MM.1S (cell line): ENCODE measurements at regions not wholly inside any gene's neighbourhood (a gene's known extent, or its start where the extent isn't known, plus 50 kb on each side); places are given as distances from the start of the nearest gene placed in this dataset.
"Not testable (repeated sequence)": the region's sequence is repeated elsewhere in the genome, so short reads cannot be mapped to it uniquely, and the experiment has no call there.

Experiments used
- DNase-seq: peaks from one replicate; pipeline ENCODE4 v3.0.0-alpha.2; 2015
- H2AFZ ChIP-seq: fragments of 300-600 bp; sonication (generic); 2 replicates; pipeline ENCODE4 v1.6.0; 2016; ENCODE audit warnings: antibody characterized with exemption, low read length
- H3F3A ChIP-seq: fragments of 300-600 bp; sonication (generic); 2 replicates; pipeline ENCODE4 v1.6.1; 2016; ENCODE audit warnings: mild to moderate bottlenecking, antibody characterized with exemption, low read length, moderate library complexity, mixed read lengths; ENCODE audit not compliant: insufficient read depth
- H3K27ac ChIP-seq: fragments of 300-600 bp; sonication (generic); 2 replicates; pipeline ENCODE4 v1.5.1; 2016; ENCODE audit warnings: mild to moderate bottlenecking, low read length
- H3K27me3 ChIP-seq: fragments of 300-600 bp; sonication (generic); replicated peaks from 2 replicates; pipeline ENCODE4 v1.6.0; 2016; ENCODE audit warnings: low read length; ENCODE audit not compliant: insufficient read depth
- H3K36me3 ChIP-seq: fragments of 300-600 bp; sonication (generic); replicated peaks from 2 replicates; pipeline ENCODE4 v1.6.1; 2016; ENCODE audit warnings: mild to moderate bottlenecking, low read length, mixed read lengths; ENCODE audit not compliant: insufficient read depth
- H3K4me1 ChIP-seq: fragments of 300-600 bp; sonication (generic); 2 replicates; pipeline ENCODE4 v1.6.1; 2016; ENCODE audit warnings: low read length, mixed read lengths
- H3K4me2 ChIP-seq: fragments of 300-600 bp; sonication (generic); 2 replicates; pipeline ENCODE4 v1.6.0; 2016; ENCODE audit warnings: low read depth, low read length
- H3K4me3 ChIP-seq: fragments of 300-600 bp; sonication (generic); 2 replicates; pipeline ENCODE4 v1.5.1; 2016; ENCODE audit warnings: low read length, mixed read lengths
- H3K79me2 ChIP-seq: fragments of 300-600 bp; sonication (generic); 2 replicates; pipeline ENCODE4 v1.6.1; 2016; ENCODE audit warnings: mixed run types, low read length, mixed read lengths
- H3K9ac ChIP-seq: fragments of 300-600 bp; sonication (generic); 2 replicates; pipeline ENCODE4 v1.6.1; 2016; ENCODE audit warnings: low read length, mixed read lengths
- H3K9me2 ChIP-seq: fragments of 300-600 bp; sonication (generic); replicated peaks from 2 replicates; pipeline ENCODE4 v1.6.1; 2016; ENCODE audit warnings: mild to moderate bottlenecking, low read length, mixed read lengths; ENCODE audit not compliant: insufficient read depth
- H3K9me3 ChIP-seq: fragments of 300-600 bp; sonication (generic); replicated peaks from 2 replicates; pipeline ENCODE4 v1.6.1; 2016; ENCODE audit warnings: mild to moderate bottlenecking, low read length, mixed read lengths; ENCODE audit not compliant: insufficient read depth
- H4K20me1 ChIP-seq: fragments of 300-600 bp; sonication (generic); 2 replicates; pipeline ENCODE4 v1.6.1; 2016; ENCODE audit warnings: mild to moderate bottlenecking, low read length, moderate library complexity, mixed read lengths; ENCODE audit not compliant: insufficient read depth
- EZH2 ChIP-seq: fragments of 300-600 bp; sonication (generic); optimal IDR thresholded peaks from 2 replicates; pipeline ENCODE3; 2017; ENCODE audit warnings: low read depth, mild to moderate bottlenecking, antibody characterized with exemption, low read length, mixed read lengths
- EZH2phosphoT487 ChIP-seq: fragments of 300-600 bp; sonication (generic); IDR thresholded peaks from 2 replicates; pipeline ENCODE4 v1.6.1; 2018; ENCODE audit warnings: antibody characterized with exemption, low read length
- TF ChIP-seq, protein P1 (sequence below): fragments of 300-600 bp; sonication (generic); IDR thresholded peaks from 2 replicates; pipeline ENCODE4 v1.5.1; 2016; ENCODE audit warnings: antibody characterized with exemption, low read length, mixed read lengths

GRCh38 chr10:60527676-60528075 is 138.0 kb upstream of the ANK3 start:
- Histone ChIP-seq H4K20me1 (no peaks in the 10 kb centered on the region), H3K9ac (no peak overlapping the region), H3K27ac (no peak overlapping the region), H3K27me3 (no peaks in the 10 kb centered on the region), H3K4me2 (no peak overlapping the region), H3K4me3 (no peak overlapping the region), H3K9me3 (no peaks in the 10 kb centered on the region), H2AFZ (no peak overlapping the region), H3K36me3 (no peaks in the 10 kb centered on the region), H3K4me1 (peaks cover 2% of the 10 kb centered on the region), H3K9me2 (no peaks in the 10 kb centered on the region), H3F3A (no peaks in the 10 kb centered on the region), H3K79me2 (no peaks in the 10 kb centered on the region)
- no peak for TF ChIP-seq EZH2phosphoT487
- TF ChIP-seq, protein P1, sequence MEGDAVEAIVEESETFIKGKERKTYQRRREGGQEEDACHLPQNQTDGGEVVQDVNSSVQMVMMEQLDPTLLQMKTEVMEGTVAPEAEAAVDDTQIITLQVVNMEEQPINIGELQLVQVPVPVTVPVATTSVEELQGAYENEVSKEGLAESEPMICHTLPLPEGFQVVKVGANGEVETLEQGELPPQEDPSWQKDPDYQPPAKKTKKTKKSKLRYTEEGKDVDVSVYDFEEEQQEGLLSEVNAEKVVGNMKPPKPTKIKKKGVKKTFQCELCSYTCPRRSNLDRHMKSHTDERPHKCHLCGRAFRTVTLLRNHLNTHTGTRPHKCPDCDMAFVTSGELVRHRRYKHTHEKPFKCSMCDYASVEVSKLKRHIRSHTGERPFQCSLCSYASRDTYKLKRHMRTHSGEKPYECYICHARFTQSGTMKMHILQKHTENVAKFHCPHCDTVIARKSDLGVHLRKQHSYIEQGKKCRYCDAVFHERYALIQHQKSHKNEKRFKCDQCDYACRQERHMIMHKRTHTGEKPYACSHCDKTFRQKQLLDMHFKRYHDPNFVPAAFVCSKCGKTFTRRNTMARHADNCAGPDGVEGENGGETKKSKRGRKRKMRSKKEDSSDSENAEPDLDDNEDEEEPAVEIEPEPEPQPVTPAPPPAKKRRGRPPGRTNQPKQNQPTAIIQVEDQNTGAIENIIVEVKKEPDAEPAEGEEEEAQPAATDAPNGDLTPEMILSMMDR: no peak
- no peak for TF ChIP-seq EZH2
- DNase-seq: no peak

DNA sequence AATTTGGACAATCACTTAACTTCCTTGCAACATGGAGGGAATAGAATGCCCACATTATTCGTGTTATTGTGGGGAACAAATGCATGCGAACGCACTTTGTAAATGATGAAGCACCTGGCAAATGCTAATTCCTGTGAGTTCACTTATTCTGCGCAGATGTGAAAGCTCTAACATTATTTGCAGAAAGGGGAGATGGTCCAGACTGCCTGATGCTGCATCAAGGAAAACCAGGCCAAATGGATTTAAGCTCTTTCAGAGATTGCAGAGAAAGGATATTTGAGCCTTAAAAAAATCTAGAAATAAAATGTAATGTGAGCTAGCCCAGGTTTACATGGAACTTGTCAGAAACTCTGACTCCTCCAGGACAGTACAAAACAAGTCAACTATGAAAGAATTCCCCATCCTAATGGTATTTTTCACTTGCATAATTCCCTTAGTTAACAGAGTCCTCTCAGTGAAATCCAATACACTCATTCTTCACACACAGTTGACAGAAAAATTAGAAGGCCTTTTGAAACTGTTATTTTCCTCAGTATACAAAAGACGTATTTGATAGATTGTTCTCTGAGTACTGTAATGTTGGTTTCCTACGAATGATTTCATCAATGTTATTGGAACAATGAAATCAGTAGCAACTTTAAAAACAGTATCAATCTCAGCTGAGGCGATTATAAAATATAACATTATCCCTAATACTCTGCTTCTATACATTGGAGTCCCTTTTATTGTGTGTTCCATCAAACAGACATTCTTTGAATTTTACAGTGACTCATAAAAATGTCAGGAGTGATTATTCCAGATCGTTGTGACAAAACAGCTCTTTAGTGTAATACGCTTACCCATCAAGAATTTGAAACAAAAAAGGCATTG is 136.3 kb upstream of the ANK3 start:
- Histone ChIP-seq H3K4me2 (no peak overlapping the region), H3K79me2 (no peaks in the 10 kb centered on the region), H3K9me2 (no peaks in the 10 kb centered on the region), H3K9ac (no peak overlapping the region), H3F3A (peaks cover 7% of the 10 kb centered on the region; the same call in 1 of the 2 replicates), H4K20me1 (no peaks in the 10 kb centered on the region), H2AFZ (no peak overlapping the region), H3K4me3 (no peak overlapping the region), H3K36me3 (no peaks in the 10 kb centered on the region), H3K27me3 (no peaks in the 10 kb centered on the region), H3K27ac (no peak overlapping the region), H3K4me1 (peaks cover 19% of the 10 kb centered on the region), H3K9me3 (no peaks in the 10 kb centered on the region)
- DNase-seq: no peak
- TF ChIP-seq, protein P1: no peak
- no peak for TF ChIP-seq EZH2phosphoT487
- TF ChIP-seq EZH2: no peak

DNA sequence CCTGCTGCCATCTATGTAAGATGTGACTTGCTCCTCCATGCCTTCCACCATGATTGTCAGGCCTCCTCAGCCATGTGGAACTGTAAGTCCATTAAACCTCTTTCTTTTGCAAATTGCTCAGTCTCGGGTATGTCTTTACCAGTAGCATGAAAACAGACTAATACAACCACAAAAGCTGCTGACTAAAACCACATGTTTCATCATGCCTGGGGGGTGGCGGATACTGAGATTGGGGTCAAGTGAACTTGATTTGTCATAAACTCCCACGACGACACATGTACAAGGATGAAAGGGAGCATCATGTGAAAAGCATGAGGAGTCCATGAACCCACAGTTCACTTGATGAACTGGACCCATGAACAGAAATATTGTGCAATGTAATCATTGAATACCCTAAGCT is 134.9 kb upstream of the ANK3 start:
- Histone ChIP-seq H3K9me2 (no peaks in the 10 kb centered on the region), H3K4me3 (no peak overlapping the region), H3K27ac (no peak overlapping the region), H3K36me3 (no peaks in the 10 kb centered on the region), H3K4me2 (no peak overlapping the region), H4K20me1 (no peaks in the 10 kb centered on the region), H3K9ac (no peak overlapping the region), H3K27me3 (no peaks in the 10 kb centered on the region), H3K79me2 (no peaks in the 10 kb centered on the region), H3K9me3 (no peaks in the 10 kb centered on the region), H3K4me1 (peaks cover 20% of the 10 kb centered on the region), H2AFZ (no peak overlapping the region), H3F3A (peaks cover 7% of the 10 kb centered on the region; the same call in 1 of the 2 replicates)
- no peak for DNase-seq
- TF ChIP-seq EZH2 (no peak), EZH2phosphoT487 (no peak)
- TF ChIP-seq, protein P1: no peak

DNA sequence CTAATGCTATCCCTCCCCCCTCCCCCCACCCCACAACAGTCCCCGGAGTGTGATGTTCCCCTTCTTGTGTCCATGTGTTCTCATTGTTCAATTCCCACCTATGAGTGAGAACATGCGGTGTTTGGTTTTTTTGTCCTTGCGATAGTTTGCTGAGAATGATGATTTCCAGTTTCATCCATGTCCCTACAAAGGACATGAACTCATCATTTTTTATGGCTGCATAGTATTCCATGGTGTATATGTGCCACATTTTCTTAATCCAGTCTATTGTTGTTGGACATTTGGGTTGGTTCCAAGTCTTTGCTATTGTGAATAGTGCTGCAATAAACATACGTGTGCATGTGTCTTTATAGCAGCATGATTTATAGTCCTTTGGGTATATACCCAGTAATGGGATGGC is 133.7 kb upstream of the ANK3 start:
- not testable (repeated sequence) for H3K36me3 ChIP-seq, H3F3A ChIP-seq, DNase-seq, H3K4me2 ChIP-seq, H3K9me2 ChIP-seq, H3K79me2 ChIP-seq, H3K9me3 ChIP-seq, H3K27ac ChIP-seq, H4K20me1 ChIP-seq, H2AFZ ChIP-seq, H3K9ac ChIP-seq, H3K27me3 ChIP-seq, H3K4me3 ChIP-seq
- H3K4me1 ChIP-seq: peaks cover 20% of the 10 kb centered on the region
